ENCODE measurements at regions not wholly inside any gene's neighbourhood (a gene's known extent, or its start where the extent isn't known, plus 50 kb on each side); places are given as distances from the start of the nearest gene placed in this dataset.

DNA sequence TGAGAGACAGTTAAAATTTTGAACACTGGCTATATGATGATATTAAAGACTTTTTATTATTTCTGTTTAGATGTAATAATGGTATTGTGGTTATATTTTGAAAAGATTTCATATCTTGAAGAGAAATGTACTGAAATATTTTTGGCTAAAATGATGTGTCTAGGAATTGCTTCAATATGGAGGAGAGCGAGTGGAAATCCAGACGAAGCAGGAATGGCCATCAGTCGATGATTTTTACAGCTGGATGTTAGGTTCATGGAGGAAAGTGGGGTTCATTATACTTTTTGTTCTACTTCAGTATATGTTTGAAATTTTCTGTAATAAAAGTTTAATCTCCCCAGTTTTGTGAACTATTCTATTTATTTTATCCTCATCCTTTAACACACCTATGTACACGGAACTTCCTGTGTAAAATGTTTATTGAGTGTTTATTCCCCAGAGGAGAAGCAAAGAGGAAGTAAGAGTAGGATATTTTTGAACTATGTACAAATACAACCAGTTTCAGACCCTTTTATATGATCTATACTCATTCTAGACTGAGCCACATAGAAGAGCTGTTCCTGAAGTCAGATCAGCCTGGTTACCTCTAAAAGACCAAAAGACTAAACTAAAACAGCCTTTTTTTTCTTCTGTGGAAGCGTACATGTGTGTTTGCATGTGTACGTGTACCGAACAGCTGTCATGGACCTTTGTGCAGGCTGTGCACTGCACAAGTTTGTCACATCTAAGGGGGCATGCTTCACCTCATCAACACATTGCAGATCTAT lies 211.0 kb upstream of the NUDT4 start:
- H3K36me3 Mint-ChIP-seq (ENCODE audit: low read depth): no peaks in the 10 kb centered on the region
- no peak overlapping the region for H3K27ac Mint-ChIP-seq (ENCODE audit: unreplicated experiment)
- H3K27me3 Mint-ChIP-seq (ENCODE audit: low read depth): no peaks in the 10 kb centered on the region
- no peak overlapping the region for H3K4me3 Mint-ChIP-seq (ENCODE audit: unreplicated experiment)
- H3K4me1 Mint-ChIP-seq (ENCODE audit: low read depth): peaks cover 29% of the 10 kb centered on the region
- no peak for TF ChIP-seq CTCF (IDR thresholded peaks at IDR 0.05)
- no peak for DNase-seq (ENCODE audit: low spot score)
- no peaks in the 10 kb centered on the region for H3K9me3 Mint-ChIP-seq (ENCODE audit: low read depth)

GRCh38 chr12:93167331-93167730 lies 210.4 kb upstream of the NUDT4 start:
- Mint-ChIP-seq H3K9me3 (ENCODE audit: low read depth) (no peaks in the 10 kb centered on the region), H3K4me1 (ENCODE audit: low read depth) (peaks cover 29% of the 10 kb centered on the region), H3K27ac (ENCODE audit: unreplicated experiment) (no peak overlapping the region), H3K4me3 (ENCODE audit: unreplicated experiment) (no peak overlapping the region), H3K27me3 (ENCODE audit: low read depth) (no peaks in the 10 kb centered on the region), H3K36me3 (ENCODE audit: low read depth) (no peaks in the 10 kb centered on the region)
- no peak for TF ChIP-seq CTCF (IDR thresholded peaks at IDR 0.05)
- no peak for DNase-seq (ENCODE audit: low spot score)

- no peak for TF ChIP-seq CTCF (IDR thresholded peaks at IDR 0.05)
- Mint-ChIP-seq H3K9me3 (ENCODE audit: low read depth) (no peaks in the 10 kb centered on the region), H3K4me3 (ENCODE audit: unreplicated experiment) (peak overlapping the region; percentile 80), H3K36me3 (ENCODE audit: low read depth) (no peaks in the 10 kb centered on the region), H3K27ac (ENCODE audit: unreplicated experiment) (peak overlapping the region; percentile 88), H3K4me1 (ENCODE audit: low read depth) (peaks cover 29% of the 10 kb centered on the region), H3K27me3 (ENCODE audit: low read depth) (no peaks in the 10 kb centered on the region)
- DNase-seq (ENCODE audit: low spot score): no peak
Measured at GRCh38 chr12:93167841-93168492, 209.8 kb upstream of the NUDT4 start.

GRCh38 chr12:93168751-93169150 lies 209.0 kb upstream of the NUDT4 start:
- DNase-seq (ENCODE audit: low spot score): no peak
- no peaks in the 10 kb centered on the region for H3K9me3 Mint-ChIP-seq (ENCODE audit: low read depth)
- H3K27ac Mint-ChIP-seq (ENCODE audit: unreplicated experiment): no peak overlapping the region
- H3K4me1 Mint-ChIP-seq (ENCODE audit: low read depth): peaks cover 23% of the 10 kb centered on the region
- no peak overlapping the region for H3K4me3 Mint-ChIP-seq (ENCODE audit: unreplicated experiment)
- no peak for TF ChIP-seq CTCF (IDR thresholded peaks at IDR 0.05)
- H3K36me3 Mint-ChIP-seq (ENCODE audit: low read depth): no peaks in the 10 kb centered on the region
- no peaks in the 10 kb centered on the region for H3K27me3 Mint-ChIP-seq (ENCODE audit: low read depth)

- Mint-ChIP-seq H3K4me3 (ENCODE audit: unreplicated experiment) (no peak overlapping the region), H3K9me3 (ENCODE audit: low read depth) (no peaks in the 10 kb centered on the region), H3K27me3 (ENCODE audit: low read depth) (no peaks in the 10 kb centered on the region), H3K36me3 (ENCODE audit: low read depth) (no peaks in the 10 kb centered on the region), H3K27ac (ENCODE audit: unreplicated experiment) (no peak overlapping the region), H3K4me1 (ENCODE audit: low read depth) (peaks cover 18% of the 10 kb centered on the region)
- TF ChIP-seq CTCF (IDR thresholded peaks at IDR 0.05): no peak
- no peak for DNase-seq (ENCODE audit: low spot score)
Measured at GRCh38 chr12:93169536-93169935, 208.2 kb upstream of the NUDT4 start.
